K562 (cell line): ENCODE measurements at regions not wholly inside any gene's neighbourhood (a gene's known extent, or its start where the extent isn't known, plus 50 kb on each side); places are given as distances from the start of the nearest gene placed in this dataset.

Source experiments
- ATAC-seq: fragments of 200-7000 bp; cut with Tn5 transposase; 3 replicates; pipeline ENCODE4 v1.9.1; 2020; ENCODE audit warnings: moderate library complexity
- BruUV-seq: library from RNA; stranded (reverse); fragments of 400-500 nt; replicated peaks from 2 replicates; lab custom pipeline; 2021; lab: Mats Ljungman, UMichigan
- CTCF ChIA-PET: fragments of 300-600 bp; formaldehyde crosslinking; extraction: SDS; loops from one replicate; lab custom pipeline; 2021; ENCODE audit warnings: low intra/inter-chr PET ratio; lab: Yijun Ruan, JAX
- POLR2A ChIA-PET: fragments of 300-600, 350-650 bp; sonication (Branson Sonifier 250); formaldehyde crosslinking; extraction: SDS; loops from one replicate; lab custom pipeline; 2021; ENCODE audit warnings: antibody characterized with exemption, inconsistent platforms; lab: Yijun Ruan, JAX
- DNase-seq, 4 experiments: peaks; one replicate each; pipeline versions ENCODE4 v3.0.0 to v3.0.0-alpha.2; 2011 to 2018; ENCODE audit warnings: low spot score in 3 of 4, mixed read lengths in 3 of 4; ENCODE audit errors: extremely low read depth in 1 of 4
- FAIRE-seq: peaks from 2 replicates; lab custom pipeline; 2011; peaks lifted over from hg19 to GRCh38; lab: Jason Lieb, UNC
- H2AFZ ChIP-seq: 2 replicates; pipeline ENCODE4 v1.6.0; 2011; ENCODE audit warnings: low read depth, low read length, control low read depth, inconsistent platforms
- H3K27ac ChIP-seq: fragments of 200-600 bp; 3 replicates; pipeline ENCODE4 v1.8.0; 2011; ENCODE audit warnings: low read depth, mild to moderate bottlenecking, control low read depth, inconsistent platforms, low read length, moderate library complexity, mixed read lengths; ENCODE audit errors: extremely low read depth
- H3K27me3 ChIP-seq, 2 experiments: fragments of 300-600 bp in 1 of 2; 2 replicates in 1 of 2; 3 replicates in 1 of 2; pipeline versions ENCODE4 v1.6.0 to v1.8.0; 2011; ENCODE audit warnings: inconsistent platforms in 2 of 2, low read length in 2 of 2, mild to moderate bottlenecking in 1 of 2, mixed read lengths in 1 of 2, moderate library complexity in 1 of 2; ENCODE audit not compliant: control insufficient read depth in 2 of 2, insufficient read depth in 2 of 2
- H3K36me3 ChIP-seq: fragments of 300-600 bp; 3 replicates; pipeline ENCODE4 v1.8.0; 2011; ENCODE audit warnings: mild to moderate bottlenecking, low read length, inconsistent platforms; ENCODE audit not compliant: control insufficient read depth, insufficient read depth
- H3K4me1 ChIP-seq, 2 experiments: fragments of 200-600 bp in 1 of 2; replicated peaks in 1 of 2; 2 replicates in 1 of 2; 3 replicates in 1 of 2; pipeline versions ENCODE4 v1.5.1 to v1.8.0; 2011; ENCODE audit warnings: inconsistent platforms in 2 of 2, low read length in 2 of 2, mild to moderate bottlenecking in 1 of 2, mixed read lengths in 1 of 2, moderate library complexity in 1 of 2; ENCODE audit not compliant: control insufficient read depth in 2 of 2, insufficient read depth in 2 of 2
- H3K4me2 ChIP-seq: 2 replicates; pipeline ENCODE4 v1.6.1; 2011; ENCODE audit warnings: low read length, control low read depth, inconsistent platforms, mixed read lengths; ENCODE audit not compliant: insufficient read depth
- H3K4me3 ChIP-seq: fragments of 200-600 bp; sonication (generic), shearing (Covaris generic); 2 replicates; pipeline ENCODE4 v1.5.1; 2016; ENCODE audit warnings: control low read depth, inconsistent platforms
- H3K79me2 ChIP-seq: fragments of 200-600 bp; 3 replicates; pipeline ENCODE4 v1.8.0; 2011; ENCODE audit warnings: low read length, inconsistent platforms; ENCODE audit not compliant: control insufficient read depth, insufficient read depth
- H3K9ac ChIP-seq, 2 experiments: 2 replicates each; pipeline versions ENCODE4 v1.6.0 to v1.6.1; 2011; ENCODE audit warnings: low read depth in 2 of 2, low read length in 2 of 2, control low read depth in 1 of 2, inconsistent platforms in 1 of 2, mild to moderate bottlenecking in 1 of 2, mixed read lengths in 1 of 2; ENCODE audit not compliant: insufficient read depth in 1 of 2
- H3K9me1 ChIP-seq: one replicate; pipeline ENCODE4 v1.6.0; 2011; ENCODE audit warnings: inconsistent platforms, mild to moderate bottlenecking, low read length, moderate library complexity; ENCODE audit not compliant: control insufficient read depth, insufficient read depth
- H3K9me3 ChIP-seq: replicated peaks from 2 replicates; pipeline ENCODE4 v1.5.1; 2011; ENCODE audit warnings: low read depth, low read length, inconsistent platforms; ENCODE audit not compliant: control insufficient read depth, insufficient read depth
- H4K20me1 ChIP-seq: replicated peaks from 2 replicates; pipeline ENCODE4 v1.6.1; 2011; ENCODE audit warnings: low read length, inconsistent platforms, mixed read lengths; ENCODE audit not compliant: control insufficient read depth, insufficient read depth
- FOSL1 ChIP-seq: fragments of 200-800 bp; sonication (Bioruptor generic); conservative IDR thresholded peaks from 2 replicates; pipeline ENCODE4 v1.6.1; 2016; ENCODE audit warnings: missing genetic modification characterization, missing compliant biosample characterization
- ZFP1 ChIP-seq: fragments of 450-650 bp; formaldehyde crosslinking; IDR thresholded peaks from 2 replicates; pipeline ENCODE4 v1.4.0; 2020; ENCODE audit warnings: mild to moderate bottlenecking, mixed read lengths
- ZNF24 ChIP-seq: fragments of 450-650 bp; IDR thresholded peaks from 2 replicates; pipeline ENCODE4 v1.6.1; 2016
- WGBS: fragments of 100-300 bp; shearing (Covaris generic); methylation state at CpG from one replicate; pipeline ENCODE4 v1.1.6; 2016; ENCODE audit warnings: low coverage, mixed read lengths; ENCODE audit not compliant: insufficient coverage; ENCODE audit errors: missing lambda C conversion rate; 5-methylcytosine and 5-hydroxymethylcytosine counted together
- in situ Hi-C: fragments of 300-500 bp; cut with MboI; formaldehyde crosslinking; loops from 4 replicates; pipeline ENCODE4 v1.15.0; 2018; ENCODE audit warnings: inconsistent platforms, mixed read lengths
- intact Hi-C: fragments of 100-400 bp; cut with micrococcal nuclease; formaldehyde crosslinking; loops from 2 replicates; pipeline ENCODE4 v1.14.2; 2022
- TF ChIP-seq, protein P1 (sequence below): fragments of 250-450 bp; sonication (Bioruptor Pico); IDR thresholded peaks from 2 replicates; pipeline ENCODE4 v1.4.0; 2020; ENCODE audit warnings: mild to moderate bottlenecking
- TF ChIP-seq, protein P2 (sequence below), 2 experiments: fragments of 450-650 bp; conservative IDR thresholded peaks; 2 replicates each; pipeline ENCODE4 v1.6.1; 2017; ENCODE audit warnings: mild to moderate bottlenecking in 2 of 2, moderate library complexity in 2 of 2
- TF ChIP-seq, protein P3 (sequence below): sonication (generic); formaldehyde crosslinking; IDR thresholded peaks from 2 replicates; pipeline ENCODE4 v1.8.0; 2022; ENCODE audit warnings: mild to moderate bottlenecking, missing genetic modification reagents
- TF ChIP-seq, protein P4 (sequence below): sonication (generic); formaldehyde crosslinking; IDR thresholded peaks from 2 replicates; pipeline ENCODE4 v1.8.0; 2023; ENCODE audit warnings: mild to moderate bottlenecking, missing genetic modification reagents
- TF ChIP-seq, protein P5 (sequence below): sonication (generic); formaldehyde crosslinking; IDR thresholded peaks from 2 replicates; pipeline ENCODE4 v1.8.1; 2023; ENCODE audit warnings: missing genetic modification reagents, mild to moderate bottlenecking, borderline replicate concordance

DNA sequence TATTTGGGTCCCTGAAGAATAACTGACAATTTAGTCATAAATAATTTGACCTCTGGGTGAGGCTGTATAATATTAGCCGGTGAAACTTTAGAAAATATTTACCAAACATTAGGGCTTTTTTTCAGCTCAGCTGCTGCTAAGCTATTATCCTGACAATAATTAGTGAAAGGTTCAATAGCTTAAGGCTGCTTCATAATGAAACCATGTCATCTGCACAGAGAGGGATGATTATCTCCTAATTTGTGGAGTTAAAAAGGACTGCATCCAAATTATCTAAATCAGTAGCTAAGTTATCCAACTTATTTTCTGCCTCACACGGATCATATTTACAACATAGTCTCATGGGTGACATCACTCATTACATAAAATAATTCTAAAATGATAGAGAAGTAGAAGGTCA, 1249.8 kb downstream of the RAPGEF2 start:
- in situ Hi-C loops = no loop called here
- Histone ChIP-seq H3K4me3 (no peak overlapping the region), H4K20me1 (no peaks in the 10 kb centered on the region), H3K9ac (no peak overlapping the region), H3K27me3 (no peaks in the 10 kb centered on the region), H3K4me1 (no peaks in the 10 kb centered on the region), H3K36me3 (no peaks in the 10 kb centered on the region), H3K9me3 (no peaks in the 10 kb centered on the region), H3K27ac (no peak overlapping the region), H2AFZ (no peak overlapping the region), H3K9me1 (no peaks in the 10 kb centered on the region), H3K79me2 (no peaks in the 10 kb centered on the region), H3K4me2 (no peak overlapping the region)
- WGBS = 0% methylated on average over 2 of the region's 2 CpGs
- intact Hi-C loops = no loop called here
- ChIA-PET POLR2A (no interaction called here), CTCF (no interaction called here)
- BruUV-seq = no TSS peak
- ATAC-seq = no peak
- no peak for FAIRE-seq
- DNase-seq = no peak
- TF ChIP-seq, protein P1, sequence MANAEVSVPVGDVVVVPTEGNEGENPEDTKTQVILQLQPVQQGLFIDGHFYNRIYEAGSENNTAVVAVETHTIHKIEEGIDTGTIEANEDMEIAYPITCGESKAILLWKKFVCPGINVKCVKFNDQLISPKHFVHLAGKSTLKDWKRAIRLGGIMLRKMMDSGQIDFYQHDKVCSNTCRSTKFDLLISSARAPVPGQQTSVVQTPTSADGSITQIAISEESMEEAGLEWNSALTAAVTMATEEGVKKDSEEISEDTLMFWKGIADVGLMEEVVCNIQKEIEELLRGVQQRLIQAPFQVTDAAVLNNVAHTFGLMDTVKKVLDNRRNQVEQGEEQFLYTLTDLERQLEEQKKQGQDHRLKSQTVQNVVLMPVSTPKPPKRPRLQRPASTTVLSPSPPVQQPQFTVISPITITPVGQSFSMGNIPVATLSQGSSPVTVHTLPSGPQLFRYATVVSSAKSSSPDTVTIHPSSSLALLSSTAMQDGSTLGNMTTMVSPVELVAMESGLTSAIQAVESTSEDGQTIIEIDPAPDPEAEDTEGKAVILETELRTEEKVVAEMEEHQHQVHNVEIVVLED = no peak
- TF ChIP-seq ZFP1 = no peak
- TF ChIP-seq, protein P2, sequence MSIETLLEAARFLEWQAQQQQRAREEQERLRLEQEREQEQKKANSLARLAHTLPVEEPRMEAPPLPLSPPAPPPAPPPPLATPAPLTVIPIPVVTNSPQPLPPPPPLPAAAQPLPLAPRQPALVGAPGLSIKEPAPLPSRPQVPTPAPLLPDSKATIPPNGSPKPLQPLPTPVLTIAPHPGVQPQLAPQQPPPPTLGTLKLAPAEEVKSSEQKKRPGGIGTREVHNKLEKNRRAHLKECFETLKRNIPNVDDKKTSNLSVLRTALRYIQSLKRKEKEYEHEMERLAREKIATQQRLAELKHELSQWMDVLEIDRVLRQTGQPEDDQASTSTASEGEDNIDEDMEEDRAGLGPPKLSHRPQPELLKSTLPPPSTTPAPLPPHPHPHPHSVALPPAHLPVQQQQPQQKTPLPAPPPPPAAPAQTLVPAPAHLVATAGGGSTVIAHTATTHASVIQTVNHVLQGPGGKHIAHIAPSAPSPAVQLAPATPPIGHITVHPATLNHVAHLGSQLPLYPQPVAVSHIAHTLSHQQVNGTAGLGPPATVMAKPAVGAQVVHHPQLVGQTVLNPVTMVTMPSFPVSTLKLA (conservative IDR thresholded peaks at IDR 0.05) = no peak
- TF ChIP-seq ZNF24 = no peak
- TF ChIP-seq, protein P3, sequence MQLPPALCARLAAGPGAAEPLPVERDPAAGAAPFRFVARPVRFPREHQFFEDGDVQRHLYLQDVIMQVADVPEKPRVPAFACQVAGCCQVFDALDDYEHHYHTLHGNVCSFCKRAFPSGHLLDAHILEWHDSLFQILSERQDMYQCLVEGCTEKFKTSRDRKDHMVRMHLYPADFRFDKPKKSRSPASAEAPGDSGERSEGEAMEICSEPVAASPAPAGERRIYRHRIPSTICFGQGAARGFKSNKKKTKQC (CRISPR knock-in tag) = no peak
- no peak for TF ChIP-seq FOSL1
- TF ChIP-seq, protein P4, sequence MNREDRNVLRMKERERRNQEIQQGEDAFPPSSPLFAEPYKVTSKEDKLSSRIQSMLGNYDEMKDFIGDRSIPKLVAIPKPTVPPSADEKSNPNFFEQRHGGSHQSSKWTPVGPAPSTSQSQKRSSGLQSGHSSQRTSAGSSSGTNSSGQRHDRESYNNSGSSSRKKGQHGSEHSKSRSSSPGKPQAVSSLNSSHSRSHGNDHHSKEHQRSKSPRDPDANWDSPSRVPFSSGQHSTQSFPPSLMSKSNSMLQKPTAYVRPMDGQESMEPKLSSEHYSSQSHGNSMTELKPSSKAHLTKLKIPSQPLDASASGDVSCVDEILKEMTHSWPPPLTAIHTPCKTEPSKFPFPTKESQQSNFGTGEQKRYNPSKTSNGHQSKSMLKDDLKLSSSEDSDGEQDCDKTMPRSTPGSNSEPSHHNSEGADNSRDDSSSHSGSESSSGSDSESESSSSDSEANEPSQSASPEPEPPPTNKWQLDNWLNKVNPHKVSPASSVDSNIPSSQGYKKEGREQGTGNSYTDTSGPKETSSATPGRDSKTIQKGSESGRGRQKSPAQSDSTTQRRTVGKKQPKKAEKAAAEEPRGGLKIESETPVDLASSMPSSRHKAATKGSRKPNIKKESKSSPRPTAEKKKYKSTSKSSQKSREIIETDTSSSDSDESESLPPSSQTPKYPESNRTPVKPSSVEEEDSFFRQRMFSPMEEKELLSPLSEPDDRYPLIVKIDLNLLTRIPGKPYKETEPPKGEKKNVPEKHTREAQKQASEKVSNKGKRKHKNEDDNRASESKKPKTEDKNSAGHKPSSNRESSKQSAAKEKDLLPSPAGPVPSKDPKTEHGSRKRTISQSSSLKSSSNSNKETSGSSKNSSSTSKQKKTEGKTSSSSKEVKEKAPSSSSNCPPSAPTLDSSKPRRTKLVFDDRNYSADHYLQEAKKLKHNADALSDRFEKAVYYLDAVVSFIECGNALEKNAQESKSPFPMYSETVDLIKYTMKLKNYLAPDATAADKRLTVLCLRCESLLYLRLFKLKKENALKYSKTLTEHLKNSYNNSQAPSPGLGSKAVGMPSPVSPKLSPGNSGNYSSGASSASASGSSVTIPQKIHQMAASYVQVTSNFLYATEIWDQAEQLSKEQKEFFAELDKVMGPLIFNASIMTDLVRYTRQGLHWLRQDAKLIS (CRISPR knock-in tag) = no peak
- TF ChIP-seq, protein P5, sequence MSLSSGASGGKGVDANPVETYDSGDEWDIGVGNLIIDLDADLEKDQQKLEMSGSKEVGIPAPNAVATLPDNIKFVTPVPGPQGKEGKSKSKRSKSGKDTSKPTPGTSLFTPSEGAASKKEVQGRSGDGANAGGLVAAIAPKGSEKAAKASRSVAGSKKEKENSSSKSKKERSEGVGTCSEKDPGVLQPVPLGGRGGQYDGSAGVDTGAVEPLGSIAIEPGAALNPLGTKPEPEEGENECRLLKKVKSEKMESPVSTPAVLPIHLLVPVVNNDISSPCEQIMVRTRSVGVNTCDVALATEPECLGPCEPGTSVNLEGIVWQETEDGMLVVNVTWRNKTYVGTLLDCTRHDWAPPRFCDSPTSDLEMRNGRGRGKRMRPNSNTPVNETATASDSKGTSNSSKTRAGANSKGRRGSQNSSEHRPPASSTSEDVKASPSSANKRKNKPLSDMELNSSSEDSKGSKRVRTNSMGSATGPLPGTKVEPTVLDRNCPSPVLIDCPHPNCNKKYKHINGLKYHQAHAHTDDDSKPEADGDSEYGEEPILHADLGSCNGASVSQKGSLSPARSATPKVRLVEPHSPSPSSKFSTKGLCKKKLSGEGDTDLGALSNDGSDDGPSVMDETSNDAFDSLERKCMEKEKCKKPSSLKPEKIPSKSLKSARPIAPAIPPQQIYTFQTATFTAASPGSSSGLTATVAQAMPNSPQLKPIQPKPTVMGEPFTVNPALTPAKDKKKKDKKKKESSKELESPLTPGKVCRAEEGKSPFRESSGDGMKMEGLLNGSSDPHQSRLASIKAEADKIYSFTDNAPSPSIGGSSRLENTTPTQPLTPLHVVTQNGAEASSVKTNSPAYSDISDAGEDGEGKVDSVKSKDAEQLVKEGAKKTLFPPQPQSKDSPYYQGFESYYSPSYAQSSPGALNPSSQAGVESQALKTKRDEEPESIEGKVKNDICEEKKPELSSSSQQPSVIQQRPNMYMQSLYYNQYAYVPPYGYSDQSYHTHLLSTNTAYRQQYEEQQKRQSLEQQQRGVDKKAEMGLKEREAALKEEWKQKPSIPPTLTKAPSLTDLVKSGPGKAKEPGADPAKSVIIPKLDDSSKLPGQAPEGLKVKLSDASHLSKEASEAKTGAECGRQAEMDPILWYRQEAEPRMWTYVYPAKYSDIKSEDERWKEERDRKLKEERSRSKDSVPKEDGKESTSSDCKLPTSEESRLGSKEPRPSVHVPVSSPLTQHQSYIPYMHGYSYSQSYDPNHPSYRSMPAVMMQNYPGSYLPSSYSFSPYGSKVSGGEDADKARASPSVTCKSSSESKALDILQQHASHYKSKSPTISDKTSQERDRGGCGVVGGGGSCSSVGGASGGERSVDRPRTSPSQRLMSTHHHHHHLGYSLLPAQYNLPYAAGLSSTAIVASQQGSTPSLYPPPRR (CRISPR knock-in tag) = no peak
